Stimulated activated CD8-positive, alpha-beta memory T cell treated with anti-CD3 and anti-CD28 coated beads, Interleukin-15, amount 100 ng/mL, for 24 hours (primary cell): ENCODE measurements at regions not wholly inside any gene's neighbourhood (a gene's known extent, or its start where the extent isn't known, plus 50 kb on each side); places are given as distances from the start of the nearest gene placed in this dataset.
"Not testable (repeated sequence)": the region's sequence is repeated elsewhere in the genome, so short reads cannot be mapped to it uniquely, and the experiment has no call there.

Experiments
- DNase-seq: peaks from one replicate; pipeline ENCODE4 v3.0.0-alpha.2; 2020; ENCODE audit warnings: low read depth

GRCh38 chr2:147182260-147182659, 662.6 kb upstream of the ACVR2A start:
- DNase-seq, result no peak

GRCh38 chr2:147181351-147182029, 663.3 kb upstream of the ACVR2A start:
- DNase-seq, result no peak

GRCh38 chr2:147177071-147177857, 667.6 kb upstream of the ACVR2A start:
- DNase-seq, result no peak

- no peak for DNase-seq
These were observed 670.0 kb upstream of the ACVR2A start for GRCh38 chr2:147174824-147175254.

- no peak for DNase-seq
These were observed 671.0 kb upstream of the ACVR2A start for GRCh38 chr2:147173798-147174197.

GRCh38 chr2:147173189-147173581, 671.6 kb upstream of the ACVR2A start:
- DNase-seq, result no peak

GRCh38 chr2:147172493-147173188, 672.2 kb upstream of the ACVR2A start:
- no peak for DNase-seq

GRCh38 chr2:147171941-147172340, 672.9 kb upstream of the ACVR2A start:
- DNase-seq, result no peak

GRCh38 chr2:147170932-147171331, 673.9 kb upstream of the ACVR2A start:
- no peak for DNase-seq

GRCh38 chr2:147165697-147166382, 679.0 kb upstream of the ACVR2A start:
- no peak for DNase-seq

- DNase-seq, result no peak
These were observed 680.3 kb upstream of the ACVR2A start for GRCh38 chr2:147164563-147164962.

GRCh38 chr2:147161746-147162145, 683.1 kb upstream of the ACVR2A start:
- no peak for DNase-seq

- no peak for DNase-seq
These were observed 687.9 kb upstream of the ACVR2A start for GRCh38 chr2:147156970-147157369.

- DNase-seq, result no peak
These were observed 694.6 kb upstream of the ACVR2A start for GRCh38 chr2:147150241-147150635.

- DNase-seq, result no peak
These were observed 695.1 kb upstream of the ACVR2A start for GRCh38 chr2:147149575-147150240.

GRCh38 chr2:147147802-147148201, 697.0 kb upstream of the ACVR2A start:
- DNase-seq, result no peak

GRCh38 chr2:147141930-147142329, 702.9 kb upstream of the ACVR2A start:
- DNase-seq, result no peak

- not testable (repeated sequence) for DNase-seq
These were observed 705.1 kb upstream of the ACVR2A start for GRCh38 chr2:147139732-147140131.

GRCh38 chr2:147137711-147138110, 707.1 kb upstream of the ACVR2A start:
- no peak for DNase-seq

- DNase-seq, result no peak
These were observed 709.5 kb upstream of the ACVR2A start for GRCh38 chr2:147135376-147135775.

- no peak for DNase-seq
These were observed 711.4 kb upstream of the ACVR2A start for GRCh38 chr2:147133286-147133908.
